B cell (primary cell): ENCODE measurements at regions not wholly inside any gene's neighbourhood (a gene's known extent, or its start where the extent isn't known, plus 50 kb on each side); places are given as distances from the start of the nearest gene placed in this dataset.

Experiments
- ATAC-seq: fragments of 200-7000 bp; cut with Tn5 transposase; one replicate; pipeline ENCODE4 v1.10.0; 2021; ENCODE audit warnings: low read depth, mild to moderate bottlenecking, moderate number of reproducible peaks, moderate library complexity
- CTCF ChIA-PET: fragments of 350-600 bp; sonication (Branson Sonifier 250); formaldehyde crosslinking; loops from one replicate; lab custom pipeline; 2021; ENCODE audit warnings: antibody characterized with exemption, inconsistent platforms; lab: Charles Lee
- POLR2A ChIA-PET: fragments of 350-600 bp; sonication (Branson Sonifier 250); formaldehyde crosslinking; loops from one replicate; lab custom pipeline; 2021; ENCODE audit warnings: antibody characterized with exemption; lab: Charles Lee
- DNase-seq: peaks from one replicate; pipeline ENCODE4 v3.0.0; 2013
- H2AFZ ChIP-seq: 2 replicates; pipeline ENCODE4 v1.6.1; 2012; ENCODE audit warnings: mild to moderate bottlenecking, low read depth, low read length; ENCODE audit not compliant: insufficient read depth, poor library complexity, severe bottlenecking
- H3K27ac ChIP-seq, 2 donors: 1 replicate in 1 of 2; 2 replicates in 1 of 2; pipeline ENCODE4 v1.5.1; 2012 to 2013; ENCODE audit warnings: low read length in 2 of 2, mild to moderate bottlenecking in 2 of 2, moderate library complexity in 1 of 2
- H3K27me3 ChIP-seq, 4 experiments: fragments of 200-600 bp in 1 of 4; sonication (generic) in 1 of 4; replicated peaks in 1 of 4; 1 replicate in 2 of 4; 2 replicates in 2 of 4; pipeline versions ENCODE4 v1.6.1 to v1.7.0; 2013 to 2016; ENCODE audit warnings: low read length in 3 of 4, mild to moderate bottlenecking in 2 of 4, mixed read lengths in 1 of 4, moderate library complexity in 1 of 4; ENCODE audit not compliant: insufficient read depth in 4 of 4, control insufficient read depth in 3 of 4; ENCODE audit errors: control extremely low read depth in 1 of 4
- H3K36me3 ChIP-seq, 2 experiments: replicated peaks in 1 of 2; 1 replicate in 1 of 2; 2 replicates in 1 of 2; pipeline versions ENCODE4 v1.6.1 to v1.7.1; 2013; ENCODE audit warnings: low read length in 1 of 2; ENCODE audit not compliant: insufficient read depth in 2 of 2, control insufficient read depth in 1 of 2; ENCODE audit errors: control extremely low read depth in 1 of 2, extremely low read depth in 1 of 2
- H3K4me1 ChIP-seq, 2 donors: fragments of 200-600 bp in 1 of 2; sonication (generic) in 1 of 2; 1 replicate in 1 of 2; 2 replicates in 1 of 2; pipeline versions ENCODE4 v1.5.1 to v1.6.1; 2013 to 2017; ENCODE audit warnings: low read length in 2 of 2; ENCODE audit not compliant: control insufficient read depth in 2 of 2, insufficient read depth in 2 of 2
- H3K4me2 ChIP-seq: replicated peaks from 2 replicates; pipeline ENCODE3; 2012; ENCODE audit warnings: mild to moderate bottlenecking, low read depth, low read length; ENCODE audit not compliant: poor library complexity, severe bottlenecking
- H3K4me3 ChIP-seq, 5 experiments: fragments of 200-600 bp in 1 of 5; sonication (generic) in 1 of 5; 1 replicate in 3 of 5; 2 replicates in 2 of 5; pipeline versions ENCODE4 v1.5.1 to v1.7.0; 2011 to 2016; ENCODE audit warnings: low read length in 4 of 5, mild to moderate bottlenecking in 4 of 5, low read depth in 2 of 5, control low read depth in 1 of 5, moderate library complexity in 1 of 5; ENCODE audit not compliant: insufficient read depth in 1 of 5; ENCODE audit errors: control extremely low read depth in 1 of 5, extremely low read depth in 1 of 5
- H3K79me2 ChIP-seq: fragments of 200-600 bp; sonication (generic); one replicate; pipeline ENCODE4 v1.6.0; 2016; ENCODE audit warnings: low read length; ENCODE audit not compliant: control insufficient read depth, insufficient read depth
- H3K9ac ChIP-seq: fragments of 200-600 bp; sonication (generic); 2 replicates; pipeline ENCODE4 v1.6.1; 2017; ENCODE audit warnings: mild to moderate bottlenecking, low read length, moderate library complexity
- H3K9me3 ChIP-seq, 3 donors: one replicate each; pipeline versions ENCODE4 v1.6.1 to v1.7.1; 2013; ENCODE audit warnings: low read length in 2 of 3; ENCODE audit not compliant: control insufficient read depth in 2 of 3, insufficient read depth in 1 of 3; ENCODE audit errors: control extremely low read depth in 1 of 3
- H4K20me1 ChIP-seq: 2 replicates; pipeline ENCODE4 v1.6.0; 2012; ENCODE audit warnings: mild to moderate bottlenecking, low read length; ENCODE audit not compliant: insufficient read depth, control insufficient read depth, poor library complexity, severe bottlenecking
- H3K27ac Mint-ChIP-seq: one replicate; pipeline ENCODE4 v1.8.0; 2021; ENCODE audit warnings: mixed read lengths
- H3K27me3 Mint-ChIP-seq: one replicate; pipeline ENCODE4 v1.8.0; 2021; ENCODE audit warnings: mixed read lengths
- H3K4me1 Mint-ChIP-seq: one replicate; pipeline ENCODE4 v1.8.0; 2021; ENCODE audit warnings: mixed read lengths
- H3K4me3 Mint-ChIP-seq: one replicate; pipeline ENCODE4 v1.8.0; 2021; ENCODE audit warnings: mixed read lengths
- H3K9me3 Mint-ChIP-seq: one replicate; pipeline ENCODE4 v1.8.0; 2022; ENCODE audit warnings: mixed read lengths; ENCODE audit not compliant: insufficient read depth
- EZH2 ChIP-seq: IDR thresholded peaks from 2 replicates; pipeline ENCODE4 v1.6.1; 2012; ENCODE audit warnings: borderline replicate concordance, low read depth, mild to moderate bottlenecking, moderate library complexity, low read length; ENCODE audit not compliant: insufficient read depth, poor library complexity, severe bottlenecking
- intact Hi-C: fragments of 100-400 bp; cut with micrococcal nuclease; formaldehyde crosslinking; loops from one replicate; pipeline ENCODE4 v1.10.0; 2022
- TF ChIP-seq, protein P1 (sequence below): fragments of 200-600 bp; IDR thresholded peaks from one replicate; pipeline ENCODE4 v1.8.0; 2022; ENCODE audit warnings: antibody characterized with exemption, mild to moderate bottlenecking

DNA sequence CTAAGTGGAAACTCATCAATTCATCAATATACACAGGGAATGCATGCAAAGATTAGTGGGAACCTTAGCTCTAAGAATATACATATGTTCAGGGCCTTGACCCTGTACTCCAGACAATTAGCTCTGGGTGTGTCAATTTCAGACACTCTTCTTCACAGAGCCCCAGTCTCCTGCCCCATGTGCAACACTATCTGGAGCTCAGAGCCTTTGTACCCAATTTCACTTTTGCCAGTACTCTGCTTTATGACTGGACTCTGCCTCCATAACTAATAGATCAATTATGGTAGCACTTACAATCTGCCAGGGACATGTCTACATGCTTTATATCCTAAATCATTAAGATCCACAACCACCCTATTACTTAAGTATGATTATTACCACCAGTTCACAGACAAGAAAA lies 152.5 kb upstream of the PLEKHG7 start:
- no peak overlapping the region for H3K27ac Mint-ChIP-seq
- no peaks in the 10 kb centered on the region for H3K27me3 Mint-ChIP-seq
- H3K4me2 ChIP-seq: no peak overlapping the region
- ChIA-PET POLR2A (interaction anchor here (0.7 kb wide), 4 partner anchors 99 to 120 kb away, joined by 3 to 6 read pairs (median 5); no protein-coding TSS in a partner anchor), CTCF (interaction anchor here (1.5 kb wide), 1 partner anchor 37 kb away, joined by 3 read pairs; no protein-coding TSS in a partner anchor)
- TF ChIP-seq, protein P1, sequence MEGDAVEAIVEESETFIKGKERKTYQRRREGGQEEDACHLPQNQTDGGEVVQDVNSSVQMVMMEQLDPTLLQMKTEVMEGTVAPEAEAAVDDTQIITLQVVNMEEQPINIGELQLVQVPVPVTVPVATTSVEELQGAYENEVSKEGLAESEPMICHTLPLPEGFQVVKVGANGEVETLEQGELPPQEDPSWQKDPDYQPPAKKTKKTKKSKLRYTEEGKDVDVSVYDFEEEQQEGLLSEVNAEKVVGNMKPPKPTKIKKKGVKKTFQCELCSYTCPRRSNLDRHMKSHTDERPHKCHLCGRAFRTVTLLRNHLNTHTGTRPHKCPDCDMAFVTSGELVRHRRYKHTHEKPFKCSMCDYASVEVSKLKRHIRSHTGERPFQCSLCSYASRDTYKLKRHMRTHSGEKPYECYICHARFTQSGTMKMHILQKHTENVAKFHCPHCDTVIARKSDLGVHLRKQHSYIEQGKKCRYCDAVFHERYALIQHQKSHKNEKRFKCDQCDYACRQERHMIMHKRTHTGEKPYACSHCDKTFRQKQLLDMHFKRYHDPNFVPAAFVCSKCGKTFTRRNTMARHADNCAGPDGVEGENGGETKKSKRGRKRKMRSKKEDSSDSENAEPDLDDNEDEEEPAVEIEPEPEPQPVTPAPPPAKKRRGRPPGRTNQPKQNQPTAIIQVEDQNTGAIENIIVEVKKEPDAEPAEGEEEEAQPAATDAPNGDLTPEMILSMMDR: no peak
- TF ChIP-seq EZH2: no peak
- H3K9me3 ChIP-seq: no peaks in the 10 kb centered on the region
- H4K20me1 ChIP-seq: no peaks in the 10 kb centered on the region
- H3K9ac ChIP-seq: no peak overlapping the region
- DNase-seq (no peak), ATAC-seq (no peak)
- no peaks in the 10 kb centered on the region for H3K27me3 ChIP-seq
- H3K4me1 ChIP-seq: peaks cover 29% of the 10 kb centered on the region in 2 donors
- intact Hi-C loops: no loop called here
- H3K4me3 ChIP-seq: no peak overlapping the region
- no peaks in the 10 kb centered on the region for H3K36me3 ChIP-seq
- no peaks in the 10 kb centered on the region for H3K79me2 ChIP-seq
- H2AFZ ChIP-seq: no peak overlapping the region
- H3K27ac ChIP-seq: no peak overlapping the region
- H3K4me3 Mint-ChIP-seq: no peak overlapping the region
- no peaks in the 10 kb centered on the region for H3K9me3 Mint-ChIP-seq
- peaks cover 13% of the 10 kb centered on the region for H3K4me1 Mint-ChIP-seq

GRCh38 chr12:92549516-92549915 lies 153.3 kb upstream of the PLEKHG7 start:
- Mint-ChIP-seq H3K27me3 (no peaks in the 10 kb centered on the region), H3K27ac (no peak overlapping the region), H3K4me3 (no peak overlapping the region), H3K4me1 (peaks cover 8% of the 10 kb centered on the region), H3K9me3 (no peaks in the 10 kb centered on the region)
- Histone ChIP-seq H4K20me1 (no peaks in the 10 kb centered on the region), H3K9me3 (no peaks in the 10 kb centered on the region), H3K36me3 (no peaks in the 10 kb centered on the region), H3K79me2 (no peaks in the 10 kb centered on the region), H3K27me3 (no peaks in the 10 kb centered on the region), H3K4me3 (no peak overlapping the region), H3K4me1 (peaks cover 24% of the 10 kb centered on the region in 2 donors), H3K27ac (no peak overlapping the region), H2AFZ (no peak overlapping the region), H3K9ac (no peak overlapping the region), H3K4me2 (no peak overlapping the region)
- intact Hi-C loops: no loop called here
- POLR2A ChIA-PET: interaction anchor here (0.7 kb wide), 1 partner anchor 119 kb away, joined by 5 read pairs; no protein-coding TSS in a partner anchor
- CTCF ChIA-PET: interaction anchor here (0.6 kb wide), 1 partner anchor 59 kb away, joined by 5 read pairs; no protein-coding TSS in a partner anchor
- no peak for DNase-seq
- no peak for TF ChIP-seq EZH2
- TF ChIP-seq, protein P1: no peak
- no peak for ATAC-seq
